ENCODE measurements at regions not wholly inside any gene's neighbourhood (a gene's known extent, or its start where the extent isn't known, plus 50 kb on each side); places are given as distances from the start of the nearest gene placed in this dataset.

GRCh38 chr4:37188100-37188499, 56.4 kb upstream of the NWD2 start:
- no peaks in the 10 kb centered on the region for H3K36me3 ChIP-seq
- 71 to 79% methylated on average over 6 to 8 of the region's 10 CpGs for WGBS, 2 donors (ENCODE audit: low coverage in 1 of 2)
- H3K4me1 ChIP-seq: no peaks in the 10 kb centered on the region
- TF ChIP-seq, protein P1, sequence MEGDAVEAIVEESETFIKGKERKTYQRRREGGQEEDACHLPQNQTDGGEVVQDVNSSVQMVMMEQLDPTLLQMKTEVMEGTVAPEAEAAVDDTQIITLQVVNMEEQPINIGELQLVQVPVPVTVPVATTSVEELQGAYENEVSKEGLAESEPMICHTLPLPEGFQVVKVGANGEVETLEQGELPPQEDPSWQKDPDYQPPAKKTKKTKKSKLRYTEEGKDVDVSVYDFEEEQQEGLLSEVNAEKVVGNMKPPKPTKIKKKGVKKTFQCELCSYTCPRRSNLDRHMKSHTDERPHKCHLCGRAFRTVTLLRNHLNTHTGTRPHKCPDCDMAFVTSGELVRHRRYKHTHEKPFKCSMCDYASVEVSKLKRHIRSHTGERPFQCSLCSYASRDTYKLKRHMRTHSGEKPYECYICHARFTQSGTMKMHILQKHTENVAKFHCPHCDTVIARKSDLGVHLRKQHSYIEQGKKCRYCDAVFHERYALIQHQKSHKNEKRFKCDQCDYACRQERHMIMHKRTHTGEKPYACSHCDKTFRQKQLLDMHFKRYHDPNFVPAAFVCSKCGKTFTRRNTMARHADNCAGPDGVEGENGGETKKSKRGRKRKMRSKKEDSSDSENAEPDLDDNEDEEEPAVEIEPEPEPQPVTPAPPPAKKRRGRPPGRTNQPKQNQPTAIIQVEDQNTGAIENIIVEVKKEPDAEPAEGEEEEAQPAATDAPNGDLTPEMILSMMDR (IDR thresholded peaks at IDR 0.05): no peak
- TF ChIP-seq EP300 (IDR thresholded peaks at IDR 0.05) (no peak), POLR2A (IDR thresholded peaks at IDR 0.05) (no peak), POLR2AphosphoS5 (IDR thresholded peaks at IDR 0.05) (no peak)
- no peaks in the 10 kb centered on the region for H3K27me3 ChIP-seq
- no peak overlapping the region for H3K4me3 ChIP-seq
- no peaks in the 10 kb centered on the region for H3K9me3 ChIP-seq
- H3K27ac ChIP-seq: no peak overlapping the region
- ATAC-seq: no peak
